Trophoblast cell (in vitro differentiated cells and primary cell): ENCODE measurements at regions not wholly inside any gene's neighbourhood (a gene's known extent, or its start where the extent isn't known, plus 50 kb on each side); places are given as distances from the start of the nearest gene placed in this dataset.

Source experiments
- DNase-seq, 2 donors: peaks; one replicate each; pipeline ENCODE4 v3.0.0-alpha.2; 2016
- H2AFZ ChIP-seq: 2 replicates; pipeline ENCODE4 v1.6.1; 2013; ENCODE audit warnings: low read length, moderate library complexity, mild to moderate bottlenecking; ENCODE audit not compliant: insufficient read depth, poor library complexity
- H2AK5ac ChIP-seq: 2 replicates; pipeline ENCODE4 v1.6.1; 2013; ENCODE audit warnings: mild to moderate bottlenecking, low read length
- H2BK120ac ChIP-seq: 2 replicates; pipeline ENCODE4 v1.6.1; 2013; ENCODE audit warnings: low read length, mild to moderate bottlenecking, moderate library complexity; ENCODE audit not compliant: insufficient read depth, poor library complexity
- H2BK12ac ChIP-seq: 2 replicates; pipeline ENCODE4 v1.6.1; 2013; ENCODE audit warnings: mild to moderate bottlenecking, low read length, moderate library complexity
- H2BK5ac ChIP-seq: 2 replicates; pipeline ENCODE4 v1.6.1; 2013; ENCODE audit warnings: low read length, low read depth, moderate library complexity, mild to moderate bottlenecking; ENCODE audit not compliant: poor library complexity
- H3K14ac ChIP-seq: 2 replicates; pipeline ENCODE4 v1.6.1; 2013; ENCODE audit warnings: mild to moderate bottlenecking, low read length
- H3K18ac ChIP-seq: 2 replicates; pipeline ENCODE4 v1.6.1; 2013; ENCODE audit warnings: mild to moderate bottlenecking, low read length
- H3K23ac ChIP-seq: 2 replicates; pipeline ENCODE4 v1.6.1; 2013; ENCODE audit warnings: low read length
- H3K27ac ChIP-seq: 2 replicates; pipeline ENCODE4 v1.5.1; 2013; ENCODE audit warnings: low read depth, mild to moderate bottlenecking, inconsistent platforms, low read length, moderate library complexity
- H3K27me3 ChIP-seq: 2 replicates; pipeline ENCODE4 v1.6.1; 2013; ENCODE audit warnings: inconsistent platforms, mild to moderate bottlenecking, low read length, moderate library complexity; ENCODE audit not compliant: insufficient read depth
- H3K36me3 ChIP-seq, 2 experiments: 1 replicate in 1 of 2; 2 replicates in 1 of 2; pipeline ENCODE4 v1.6.1; 2013; ENCODE audit warnings: low read length in 2 of 2, mild to moderate bottlenecking in 2 of 2, moderate library complexity in 1 of 2; ENCODE audit not compliant: insufficient read depth in 2 of 2, control insufficient read depth in 1 of 2
- H3K4ac ChIP-seq: 2 replicates; pipeline ENCODE4 v1.6.1; 2013; ENCODE audit warnings: low read depth, mild to moderate bottlenecking, low read length, moderate library complexity
- H3K4me1 ChIP-seq, 2 experiments: 1 replicate in 1 of 2; 2 replicates in 1 of 2; pipeline ENCODE4 v1.6.1; 2013; ENCODE audit warnings: low read length in 2 of 2, mild to moderate bottlenecking in 2 of 2, moderate library complexity in 1 of 2; ENCODE audit not compliant: insufficient read depth in 2 of 2, control insufficient read depth in 1 of 2
- H3K4me2 ChIP-seq: 2 replicates; pipeline ENCODE4 v1.6.1; 2013; ENCODE audit warnings: inconsistent platforms, mild to moderate bottlenecking, low read length, moderate library complexity
- H3K4me3 ChIP-seq: 2 replicates; pipeline ENCODE4 v1.5.1; 2013; ENCODE audit warnings: mild to moderate bottlenecking, low read depth, low read length, inconsistent platforms
- H3K79me1 ChIP-seq: one replicate; pipeline ENCODE4 v1.6.1; 2013; ENCODE audit warnings: low read length
- H3K79me2 ChIP-seq: 2 replicates; pipeline ENCODE4 v1.6.1; 2013; ENCODE audit warnings: low read length, mild to moderate bottlenecking; ENCODE audit not compliant: control insufficient read depth, insufficient read depth, poor library complexity
- H3K9ac ChIP-seq: 2 replicates; pipeline ENCODE4 v1.6.1; 2013; ENCODE audit warnings: mild to moderate bottlenecking, low read length
- H3K9me3 ChIP-seq: 2 replicates; pipeline ENCODE4 v1.6.1; 2013; ENCODE audit warnings: low read depth, mild to moderate bottlenecking, control low read depth, inconsistent platforms, low read length; ENCODE audit not compliant: insufficient read depth
- H4K12ac ChIP-seq: 2 replicates; pipeline ENCODE4 v1.6.1; 2013; ENCODE audit warnings: low read depth, mild to moderate bottlenecking, low read length, moderate library complexity
- H4K8ac ChIP-seq: 2 replicates; pipeline ENCODE4 v1.6.1; 2013; ENCODE audit warnings: low read depth, mild to moderate bottlenecking, low read length, moderate library complexity
- H4K91ac ChIP-seq: one replicate; pipeline ENCODE4 v1.6.1; 2013; ENCODE audit warnings: low read depth, mild to moderate bottlenecking, low read length, moderate library complexity
- WGBS: extraction: QIAGEN DNeasy Blood & Tissue Kit; methylation state at CpG from one replicate; pipeline ENCODE4 v1.1.7; 2013; ENCODE audit warnings: missing lambda C conversion rate; ENCODE audit not compliant: insufficient read length, insufficient coverage; ENCODE audit errors: extremely low coverage; 5-methylcytosine and 5-hydroxymethylcytosine counted together

GRCh38 chr3:4232798-4233197 is 70.4 kb upstream of the SETMAR start:
- DNase-seq, result no peak
- Histone ChIP-seq H2BK120ac (no peak overlapping the region), H3K23ac (no peak overlapping the region), H2AFZ (no peak overlapping the region), H3K79me1 (no peaks in the 10 kb centered on the region), H2AK5ac (no peak overlapping the region), H3K4me3 (no peak overlapping the region), H2BK5ac (no peak overlapping the region), H3K79me2 (no peaks in the 10 kb centered on the region), H3K14ac (no peak overlapping the region), H3K27ac (no peak overlapping the region), H3K36me3 (no peaks in the 10 kb centered on the region), H3K4ac (no peak overlapping the region), H4K91ac (no peak overlapping the region), H3K18ac (no peak overlapping the region), H4K8ac (no peak overlapping the region), H2BK12ac (no peak overlapping the region), H4K12ac (no peak overlapping the region), H3K9ac (no peak overlapping the region), H3K4me2 (no peak overlapping the region), H3K27me3 (no peaks in the 10 kb centered on the region), H3K9me3 (no peaks in the 10 kb centered on the region), H3K4me1 (no peaks in the 10 kb centered on the region)
- no CpG with 5 or more reads among the region's 3 CpGs for WGBS

DNA sequence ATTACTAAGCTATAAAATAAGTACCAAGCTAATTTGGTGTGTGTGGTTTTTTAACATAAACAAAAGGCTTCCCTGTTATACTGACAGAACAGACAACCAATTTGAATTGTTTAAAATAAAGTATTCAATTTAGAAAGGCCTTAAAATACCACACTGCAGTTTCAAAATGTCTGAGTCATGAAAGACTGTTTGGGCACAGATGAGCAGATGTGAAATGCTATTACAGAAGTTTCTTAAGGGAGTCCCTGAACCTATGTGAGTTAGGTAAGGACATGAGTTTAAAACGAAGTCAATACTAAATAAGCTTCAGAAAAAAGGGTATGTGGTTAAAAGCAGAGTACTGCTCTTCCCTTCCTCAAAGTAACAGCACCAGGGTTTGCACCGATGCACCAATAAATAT is 69.7 kb upstream of the SETMAR start:
- no peak overlapping the region for H3K23ac ChIP-seq

DNA sequence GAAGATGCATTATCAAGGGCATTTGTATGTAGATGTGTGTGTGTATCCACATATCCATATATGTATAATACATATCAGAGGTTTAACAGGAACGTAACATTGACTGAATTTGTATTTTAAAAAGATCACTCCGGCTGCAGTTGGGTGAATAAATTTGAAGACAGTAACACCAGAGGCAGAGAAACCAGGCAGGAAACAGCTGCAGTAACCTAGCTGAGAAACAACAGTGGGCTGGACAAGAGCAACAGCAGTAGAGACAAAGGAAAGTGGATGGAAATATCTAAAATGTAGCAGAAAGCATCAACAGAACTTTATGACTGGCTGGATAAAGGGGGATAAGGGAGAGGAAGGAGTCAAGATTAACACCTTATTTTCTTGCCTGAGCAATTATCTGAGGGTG is 68.3 kb upstream of the SETMAR start:
- Histone ChIP-seq H3K4me2 (no peak overlapping the region), H3K79me1 (no peaks in the 10 kb centered on the region), H3K27ac (no peak overlapping the region), H3K79me2 (no peaks in the 10 kb centered on the region), H3K4me3 (no peak overlapping the region), H3K4ac (no peak overlapping the region), H4K8ac (no peak overlapping the region), H3K9me3 (no peaks in the 10 kb centered on the region), H3K18ac (no peak overlapping the region), H2AK5ac (no peak overlapping the region), H2BK120ac (no peak overlapping the region), H3K4me1 (no peaks in the 10 kb centered on the region), H2BK5ac (no peak overlapping the region), H3K9ac (no peak overlapping the region), H2AFZ (no peak overlapping the region), H4K91ac (no peak overlapping the region), H2BK12ac (no peak overlapping the region), H4K12ac (no peak overlapping the region), H3K27me3 (no peaks in the 10 kb centered on the region), H3K14ac (no peak overlapping the region), H3K23ac (no peak overlapping the region), H3K36me3 (no peaks in the 10 kb centered on the region)
- WGBS, result no CpG with 5 or more reads among the region's 2 CpGs
- DNase-seq, result no peak

More for the DNA sequence above, 69.7 kb upstream of the SETMAR start:
- no peak overlapping the region for H3K4me3 ChIP-seq
- no peak overlapping the region for H3K4ac ChIP-seq
- H3K79me2 ChIP-seq, result no peaks in the 10 kb centered on the region
- H3K9me3 ChIP-seq, result no peaks in the 10 kb centered on the region
- H4K91ac ChIP-seq, result no peak overlapping the region
- no peak overlapping the region for H2AK5ac ChIP-seq
- no peak overlapping the region for H3K4me2 ChIP-seq
- H3K27ac ChIP-seq, result no peak overlapping the region
- H3K36me3 ChIP-seq, result no peaks in the 10 kb centered on the region
- H4K12ac ChIP-seq, result no peak overlapping the region
- no peak overlapping the region for H2AFZ ChIP-seq
- H4K8ac ChIP-seq, result no peak overlapping the region
- H3K4me1 ChIP-seq, result no peaks in the 10 kb centered on the region
- H3K18ac ChIP-seq, result no peak overlapping the region
- H3K79me1 ChIP-seq, result no peaks in the 10 kb centered on the region
- H2BK12ac ChIP-seq, result no peak overlapping the region
- WGBS, result no CpG with 5 or more reads among the region's 2 CpGs
- H3K9ac ChIP-seq, result no peak overlapping the region
- no peak overlapping the region for H2BK120ac ChIP-seq
- no peak overlapping the region for H2BK5ac ChIP-seq
- no peak for DNase-seq
- H3K14ac ChIP-seq, result no peak overlapping the region
- no peaks in the 10 kb centered on the region for H3K27me3 ChIP-seq

- Histone ChIP-seq H2AK5ac (no peak overlapping the region), H3K79me1 (no peaks in the 10 kb centered on the region), H2BK12ac (no peak overlapping the region), H3K36me3 (no peaks in the 10 kb centered on the region), H3K4me3 (no peak overlapping the region), H3K4me2 (no peak overlapping the region), H3K9ac (no peak overlapping the region), H2BK5ac (no peak overlapping the region), H3K14ac (no peak overlapping the region), H3K79me2 (no peaks in the 10 kb centered on the region), H4K8ac (no peak overlapping the region), H3K27me3 (no peaks in the 10 kb centered on the region), H3K18ac (no peak overlapping the region), H3K9me3 (no peaks in the 10 kb centered on the region), H4K12ac (no peak overlapping the region), H3K27ac (no peak overlapping the region), H3K23ac (no peak overlapping the region), H3K4me1 (no peaks in the 10 kb centered on the region), H3K4ac (no peak overlapping the region), H2BK120ac (no peak overlapping the region), H4K91ac (no peak overlapping the region), H2AFZ (no peak overlapping the region)
- WGBS, result no CpG with 5 or more reads among the region's 3 CpGs
- DNase-seq, result no peak
These were observed 67.5 kb upstream of the SETMAR start for GRCh38 chr3:4235690-4236089.
